Loucy (cell line): ENCODE measurements at regions not wholly inside any gene's neighbourhood (a gene's known extent, or its start where the extent isn't known, plus 50 kb on each side); places are given as distances from the start of the nearest gene placed in this dataset.

Source experiments
- CTCF ChIP-seq: fragments of 200-600 bp; sonication (generic); conservative IDR thresholded peaks from 2 replicates; pipeline ENCODE4 v1.5.1; 2014; ENCODE audit warnings: mild to moderate bottlenecking, antibody characterized with exemption, low read length
- EZH2phosphoT487 ChIP-seq: fragments of 200-600 bp; IDR thresholded peaks from 2 replicates; pipeline ENCODE4 v1.6.1; 2018; ENCODE audit warnings: antibody characterized with exemption, mild to moderate bottlenecking, moderate library complexity, borderline replicate concordance

DNA sequence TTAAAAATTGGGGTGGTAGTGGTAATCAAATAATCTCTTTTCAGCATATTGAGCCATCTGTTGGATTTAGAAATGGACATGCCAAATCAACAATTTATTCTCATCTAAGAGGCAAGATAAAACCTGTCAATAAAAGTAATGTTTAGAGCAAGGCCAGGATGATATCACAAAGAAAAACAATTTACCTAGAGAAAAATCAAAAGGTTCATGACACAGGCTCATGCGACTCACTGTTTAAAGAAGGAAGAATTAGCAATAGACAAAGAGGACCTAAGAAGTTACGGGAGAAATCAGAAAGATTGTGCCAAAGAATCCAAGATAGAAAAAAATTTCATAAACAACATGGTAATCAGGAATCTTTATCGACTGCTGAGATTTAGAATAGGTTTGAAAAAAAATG lies 868.5 kb upstream of the GBE1 start:
- TF ChIP-seq CTCF (no peak), EZH2phosphoT487 (no peak)
